ENCODE measurements at regions not wholly inside any gene's neighbourhood (a gene's known extent, or its start where the extent isn't known, plus 50 kb on each side); places are given as distances from the start of the nearest gene placed in this dataset.

- no peak overlapping the region for H3K27ac Mint-ChIP-seq
- no peak for DNase-seq (ENCODE audit: low spot score in 2 of 2, unreplicated experiment in 2 of 2)
- no peaks in the 10 kb centered on the region for H3K9me3 Mint-ChIP-seq
- no peaks in the 10 kb centered on the region for H3K36me3 Mint-ChIP-seq
- H3K4me1 Mint-ChIP-seq = no peaks in the 10 kb centered on the region
- H3K27me3 Mint-ChIP-seq (ENCODE audit: low read depth) = peaks cover 34% of the 10 kb centered on the region
- H3K4me3 Mint-ChIP-seq = no peak overlapping the region
- TF ChIP-seq, protein P1, sequence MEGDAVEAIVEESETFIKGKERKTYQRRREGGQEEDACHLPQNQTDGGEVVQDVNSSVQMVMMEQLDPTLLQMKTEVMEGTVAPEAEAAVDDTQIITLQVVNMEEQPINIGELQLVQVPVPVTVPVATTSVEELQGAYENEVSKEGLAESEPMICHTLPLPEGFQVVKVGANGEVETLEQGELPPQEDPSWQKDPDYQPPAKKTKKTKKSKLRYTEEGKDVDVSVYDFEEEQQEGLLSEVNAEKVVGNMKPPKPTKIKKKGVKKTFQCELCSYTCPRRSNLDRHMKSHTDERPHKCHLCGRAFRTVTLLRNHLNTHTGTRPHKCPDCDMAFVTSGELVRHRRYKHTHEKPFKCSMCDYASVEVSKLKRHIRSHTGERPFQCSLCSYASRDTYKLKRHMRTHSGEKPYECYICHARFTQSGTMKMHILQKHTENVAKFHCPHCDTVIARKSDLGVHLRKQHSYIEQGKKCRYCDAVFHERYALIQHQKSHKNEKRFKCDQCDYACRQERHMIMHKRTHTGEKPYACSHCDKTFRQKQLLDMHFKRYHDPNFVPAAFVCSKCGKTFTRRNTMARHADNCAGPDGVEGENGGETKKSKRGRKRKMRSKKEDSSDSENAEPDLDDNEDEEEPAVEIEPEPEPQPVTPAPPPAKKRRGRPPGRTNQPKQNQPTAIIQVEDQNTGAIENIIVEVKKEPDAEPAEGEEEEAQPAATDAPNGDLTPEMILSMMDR (IDR thresholded peaks at IDR 0.05; ENCODE audit: unreplicated experiment) = no peak
Observed at GRCh38 chr14:56702515-56702914, 107.8 kb downstream of the OTX2 start.
